ENCODE measurements at regions not wholly inside any gene's neighbourhood (a gene's known extent, or its start where the extent isn't known, plus 50 kb on each side); places are given as distances from the start of the nearest gene placed in this dataset.
"Not testable (repeated sequence)": the region's sequence is repeated elsewhere in the genome, so short reads cannot be mapped to it uniquely, and the experiment has no call there.

GRCh38 chr16:86874141-86874540 is 295.8 kb downstream of the FOXL1 start:
- no peak for DNase-seq

GRCh38 chr16:86876499-86876898 is 298.1 kb downstream of the FOXL1 start:
- no peak for DNase-seq

- no peak for DNase-seq
Observed at GRCh38 chr16:86877108-86877507, 298.8 kb downstream of the FOXL1 start.

GRCh38 chr16:86877835-86878234 is 299.5 kb downstream of the FOXL1 start:
- DNase-seq = no peak

- no peak for DNase-seq
Observed at GRCh38 chr16:86878236-86879080, 300.1 kb downstream of the FOXL1 start.

- no peak for DNase-seq
Observed at GRCh38 chr16:86879268-86879667, 300.9 kb downstream of the FOXL1 start.

- no peak for DNase-seq
Observed at GRCh38 chr16:86880316-86881117, 302.2 kb downstream of the FOXL1 start.

- DNase-seq = no peak
Observed at GRCh38 chr16:86881118-86881510, 302.8 kb downstream of the FOXL1 start.

- no peak for DNase-seq
Observed at GRCh38 chr16:86881861-86882273, 303.5 kb downstream of the FOXL1 start.

- DNase-seq = no peak
Observed at GRCh38 chr16:86882586-86883280, 304.4 kb downstream of the FOXL1 start.

- DNase-seq = no peak
Observed at GRCh38 chr16:86883583-86884389, 305.4 kb downstream of the FOXL1 start.

- DNase-seq = no peak
Observed at GRCh38 chr16:86884390-86884650, 306.0 kb downstream of the FOXL1 start.

- no peak for DNase-seq
Observed at GRCh38 chr16:86885139-86885538, 306.8 kb downstream of the FOXL1 start.

- DNase-seq = no peak
Observed at GRCh38 chr16:86886651-86887050, 308.3 kb downstream of the FOXL1 start.

- no peak for DNase-seq
Observed at GRCh38 chr16:86887416-86887815, 309.1 kb downstream of the FOXL1 start.

- DNase-seq = no peak
Observed at GRCh38 chr16:86888231-86889053, 310.1 kb downstream of the FOXL1 start.

GRCh38 chr16:86889054-86889366 is 310.7 kb downstream of the FOXL1 start:
- DNase-seq = not testable (repeated sequence)

- DNase-seq = no peak
Observed at GRCh38 chr16:86889974-86890373, 311.6 kb downstream of the FOXL1 start.

- DNase-seq = no peak
Observed at GRCh38 chr16:86891121-86891520, 312.8 kb downstream of the FOXL1 start.

GRCh38 chr16:86891631-86892030 is 313.3 kb downstream of the FOXL1 start:
- no peak for DNase-seq

GRCh38 chr16:86892509-86892908 is 314.2 kb downstream of the FOXL1 start:
- no peak for DNase-seq

- DNase-seq = no peak
Observed at GRCh38 chr16:86893506-86893905, 315.2 kb downstream of the FOXL1 start.
